HepG2 (cell line): ENCODE measurements at regions not wholly inside any gene's neighbourhood (a gene's known extent, or its start where the extent isn't known, plus 50 kb on each side); places are given as distances from the start of the nearest gene placed in this dataset.

Source experiments
- ATAC-seq: fragments of 200-7000 bp; cut with Tn5 transposase; 3 replicates; pipeline ENCODE4 v1.9.1; 2020; ENCODE audit warnings: mild to moderate bottlenecking, moderate library complexity
- BruUV-seq: library from RNA; stranded (reverse); fragments of 400-500 nt; replicated peaks from 2 replicates; lab custom pipeline; 2021; lab: Mats Ljungman, UMichigan
- CTCF ChIA-PET: fragments of 300-600 bp; formaldehyde crosslinking; extraction: SDS; loops from one replicate; lab custom pipeline; 2021; ENCODE audit warnings: low total read pairs, inconsistent platforms, low intra/inter-chr PET ratio; lab: Yijun Ruan, JAX
- POLR2A ChIA-PET: fragments of 350-600 bp; sonication (Branson Sonifier 250); formaldehyde crosslinking; loops from one replicate; lab custom pipeline; 2020; ENCODE audit warnings: antibody characterized with exemption, inconsistent platforms; lab: Yijun Ruan, JAX
- DNase-seq: peaks from one replicate; pipeline ENCODE4 v3.0.0-alpha.2; 2015; ENCODE audit warnings: low spot score
- FAIRE-seq: peaks from 3 replicates; lab custom pipeline; 2011; peaks lifted over from hg19 to GRCh38; lab: Jason Lieb, UNC
- H2AFZ ChIP-seq: one replicate; pipeline ENCODE4 v1.6.1; 2011; ENCODE audit warnings: low read length, inconsistent platforms
- H3K27ac ChIP-seq: fragments of 300-600 bp; 3 replicates; pipeline ENCODE4 v1.8.0; 2011; ENCODE audit warnings: mixed run types, mild to moderate bottlenecking, mixed read lengths, low read length, inconsistent platforms; ENCODE audit not compliant: insufficient read depth; ENCODE audit errors: extremely low read length
- H3K27me3 ChIP-seq, 2 experiments: fragments of 200-600 bp in 1 of 2; 2 replicates in 1 of 2; 3 replicates in 1 of 2; pipeline versions ENCODE4 v1.6.0 to v1.8.0; 2011; ENCODE audit warnings: low read length in 2 of 2, mild to moderate bottlenecking in 2 of 2, moderate library complexity in 2 of 2, inconsistent platforms in 1 of 2; ENCODE audit not compliant: insufficient read depth in 2 of 2, control insufficient read depth in 1 of 2
- H3K36me3 ChIP-seq, 2 experiments: fragments of 200-600 bp in 1 of 2; replicated peaks in 1 of 2; 2 replicates in 1 of 2; 3 replicates in 1 of 2; pipeline versions ENCODE4 v1.5.1 to v1.8.0; 2011; ENCODE audit warnings: low read length in 2 of 2, inconsistent platforms in 1 of 2; ENCODE audit not compliant: insufficient read depth in 2 of 2, control insufficient read depth in 1 of 2
- H3K4me1 ChIP-seq: 2 replicates; pipeline ENCODE4 v1.5.1; 2012; ENCODE audit warnings: low read length, inconsistent platforms; ENCODE audit not compliant: insufficient read depth
- H3K4me2 ChIP-seq: 2 replicates; pipeline ENCODE4 v1.6.0; 2011; ENCODE audit warnings: low read depth, low read length, inconsistent platforms
- H3K4me3 ChIP-seq, 3 experiments: fragments of 200-600 bp in 1 of 3; sonication (generic), shearing (Covaris generic) in 1 of 3; replicated peaks in 1 of 3; 2 replicates each; pipeline ENCODE4 v1.5.1; 2011 to 2016; ENCODE audit warnings: low read length in 3 of 3, inconsistent platforms in 2 of 3, low read depth in 2 of 3, mild to moderate bottlenecking in 2 of 3, control low read depth in 1 of 3, mixed read lengths in 1 of 3; ENCODE audit not compliant: insufficient read depth in 1 of 3
- H3K79me2 ChIP-seq: one replicate; pipeline ENCODE4 v1.6.1; 2011; ENCODE audit warnings: low read length, inconsistent platforms; ENCODE audit not compliant: insufficient read depth
- H3K9ac ChIP-seq: 2 replicates; pipeline ENCODE4 v1.6.0; 2011; ENCODE audit warnings: mild to moderate bottlenecking, low read depth, low read length, inconsistent platforms; ENCODE audit not compliant: insufficient read depth
- H3K9me3 ChIP-seq: 2 replicates; pipeline ENCODE4 v1.5.1; 2012; ENCODE audit warnings: mild to moderate bottlenecking, low read length
- H4K20me1 ChIP-seq: 2 replicates; pipeline ENCODE4 v1.6.0; 2011; ENCODE audit warnings: inconsistent platforms, mild to moderate bottlenecking, low read length, moderate library complexity; ENCODE audit not compliant: insufficient read depth
- ARID3A ChIP-seq: IDR thresholded peaks from 2 replicates; pipeline ENCODE4 v1.6.1; 2012; ENCODE audit warnings: low read depth, low read length, improper control_type of control experiment
- CSRNP2 ChIP-seq: sonication (generic); formaldehyde crosslinking; conservative IDR thresholded peaks from 2 replicates; pipeline ENCODE4 v1.8.0; 2022; ENCODE audit warnings: low read depth, missing genetic modification reagents
- E2F5 ChIP-seq: sonication (generic); formaldehyde crosslinking; conservative IDR thresholded peaks from 2 replicates; pipeline ENCODE4 v1.4.0; 2020; ENCODE audit warnings: missing genetic modification reagents
- POLR2AphosphoS2 ChIP-seq: IDR thresholded peaks from 2 replicates; pipeline ENCODE4 v1.6.1; 2011; ENCODE audit warnings: low read depth, low read length, improper control_type of control experiment
- SOX13 ChIP-seq, 3 experiments: fragments of 450-650 bp in 1 of 3; sonication (generic) in 1 of 3; formaldehyde crosslinking in 1 of 3; IDR thresholded peaks in 2 of 3; conservative IDR thresholded peaks in 1 of 3; 2 replicates each; pipeline versions ENCODE4 v1.5.0 to v1.6.1; 2016 to 2020; ENCODE audit warnings: antibody characterized with exemption in 1 of 3, mild to moderate bottlenecking in 1 of 3, missing compliant biosample characterization in 1 of 3, missing genetic modification reagents in 1 of 3, moderate library complexity in 1 of 3
- TBX3 ChIP-seq: fragments of 450-650 bp; IDR thresholded peaks from 2 replicates; pipeline ENCODE4 v1.6.1; 2017; ENCODE audit warnings: antibody characterized with exemption, mild to moderate bottlenecking, inconsistent platforms, borderline replicate concordance
- YEATS2 ChIP-seq: sonication (generic); formaldehyde crosslinking; IDR thresholded peaks from 2 replicates; pipeline ENCODE4 v1.4.0; 2020; ENCODE audit warnings: missing genetic modification reagents, borderline replicate concordance
- ZBTB20 ChIP-seq: sonication (generic); formaldehyde crosslinking; IDR thresholded peaks from 2 replicates; pipeline ENCODE4 v1.8.1; 2023; ENCODE audit warnings: missing genetic modification reagents, low read depth, mild to moderate bottlenecking, borderline replicate concordance
- ZBTB44 ChIP-seq: sonication (generic); formaldehyde crosslinking; IDR thresholded peaks from 2 replicates; pipeline ENCODE4 v1.4.0; 2020; ENCODE audit warnings: missing genetic modification reagents
- ZFX ChIP-seq: sonication (generic); formaldehyde crosslinking; IDR thresholded peaks from 2 replicates; pipeline ENCODE4 v1.4.0; 2020; ENCODE audit warnings: mild to moderate bottlenecking, low read depth, missing genetic modification reagents, moderate library complexity
- ZNF414 ChIP-seq: sonication (generic); formaldehyde crosslinking; IDR thresholded peaks from 2 replicates; pipeline ENCODE4 v1.5.0; 2020; ENCODE audit warnings: missing genetic modification reagents
- WGBS: methylation state at CpG from one replicate; pipeline ENCODE4 v1.1.6; 2017; ENCODE audit warnings: low lambda C conversion rate; 5-methylcytosine and 5-hydroxymethylcytosine counted together
- in situ Hi-C: cut with HindIII; loops from 2 replicates; pipeline ENCODE4 v1.10.0; 2017; ENCODE audit warnings: low pct_unique_long_range_greater_than_20kb; ENCODE audit not compliant: extremely low pct_ligation_motif_present
- intact Hi-C: fragments of 100-400 bp; cut with micrococcal nuclease; formaldehyde crosslinking; loops from one replicate; pipeline ENCODE4 v1.10.0; 2022; ENCODE audit not compliant: unreplicated experiment

GRCh38 chr11:92141159-92141558, 83.5 kb upstream of the FAT3 start:
- 38% methylated on average over 3 of the region's 3 CpGs for WGBS
- Histone ChIP-seq H3K9me3 (no peaks in the 10 kb centered on the region), H3K4me1 (no peaks in the 10 kb centered on the region), H3K36me3 (no peaks in the 10 kb centered on the region), H3K27me3 (no peaks in the 10 kb centered on the region), H3K79me2 (no peaks in the 10 kb centered on the region), H3K9ac (no peak overlapping the region), H3K4me2 (no peak overlapping the region), H3K4me3 (no peak overlapping the region), H2AFZ (no peak overlapping the region), H4K20me1 (no peaks in the 10 kb centered on the region), H3K27ac (no peak overlapping the region)
- ChIA-PET POLR2A (no interaction called here), CTCF (no interaction called here)
- no TSS peak for BruUV-seq
- no peak for FAIRE-seq
- intact Hi-C loops, result no loop called here
- DNase-seq, result peak; percentile 14
- ATAC-seq, result peak; percentile 79
- in situ Hi-C loops, result no loop called here
- TF ChIP-seq ZBTB20 (CRISPR knock-in tag) (no peak), ZNF414 (CRISPR knock-in tag) (no peak), ZBTB44 (CRISPR knock-in tag) (no peak), YEATS2 (no peak), POLR2AphosphoS2 (no peak), ARID3A (no peak), ZFX (CRISPR knock-in tag) (no peak), SOX13 (IDR thresholded peaks at IDR 0.05) (no peak), SOX13 (CRISPR knock-in tag; conservative IDR thresholded peaks at IDR 0.05 in 1 of 2, IDR thresholded peaks at IDR 0.05 in 1 of 2) (0 out of 4 replicates have a peak, but pooled peaks of 1 of the 2 experiments have one; percentile 8), TBX3 (peak; percentile 73; the same call in 1 of the 2 replicates), E2F5 (CRISPR knock-in tag) (no peak), CSRNP2 (no peak)
